22Rv1 (cell line): ENCODE measurements at regions not wholly inside any gene's neighbourhood (a gene's known extent, or its start where the extent isn't known, plus 50 kb on each side); places are given as distances from the start of the nearest gene placed in this dataset.

Experiments used
- CTCF ChIP-seq: fragments of 450-650 bp; IDR thresholded peaks from 2 replicates; pipeline ENCODE4 v1.5.1; 2017; ENCODE audit warnings: mild to moderate bottlenecking
- ZFX ChIP-seq: fragments of 450-650 bp; IDR thresholded peaks from 2 replicates; pipeline ENCODE4 v1.6.1; 2017; ENCODE audit warnings: antibody characterized with exemption, borderline replicate concordance

DNA sequence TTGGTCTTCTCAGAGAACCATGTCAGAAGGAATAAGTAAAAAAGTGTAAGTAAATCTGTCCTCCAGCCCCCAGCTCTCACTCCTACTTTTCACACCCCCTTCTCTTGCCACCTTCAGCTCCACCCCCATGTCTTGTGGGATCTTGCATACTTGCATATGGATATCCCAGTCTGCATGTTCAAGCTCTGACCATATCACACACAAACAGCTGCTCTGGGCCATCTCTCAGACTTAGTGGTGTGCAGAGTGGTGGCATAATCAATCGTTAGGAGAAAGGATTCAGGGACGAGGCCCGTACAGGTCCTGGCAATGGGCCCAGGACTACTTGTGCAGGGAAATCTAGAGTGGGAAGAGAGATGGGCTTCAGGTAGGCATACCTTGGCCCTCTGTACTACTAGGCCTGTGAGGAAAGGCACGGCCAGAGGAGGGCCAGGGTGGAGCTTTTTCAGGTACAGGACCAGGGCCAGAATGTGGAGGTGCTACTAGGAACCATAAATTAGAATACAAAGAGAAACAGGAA is 112.0 kb upstream of the SGK1 start:
- TF ChIP-seq CTCF (no peak), ZFX (no peak)
